ENCODE measurements at regions not wholly inside any gene's neighbourhood (a gene's known extent, or its start where the extent isn't known, plus 50 kb on each side); places are given as distances from the start of the nearest gene placed in this dataset.

DNA sequence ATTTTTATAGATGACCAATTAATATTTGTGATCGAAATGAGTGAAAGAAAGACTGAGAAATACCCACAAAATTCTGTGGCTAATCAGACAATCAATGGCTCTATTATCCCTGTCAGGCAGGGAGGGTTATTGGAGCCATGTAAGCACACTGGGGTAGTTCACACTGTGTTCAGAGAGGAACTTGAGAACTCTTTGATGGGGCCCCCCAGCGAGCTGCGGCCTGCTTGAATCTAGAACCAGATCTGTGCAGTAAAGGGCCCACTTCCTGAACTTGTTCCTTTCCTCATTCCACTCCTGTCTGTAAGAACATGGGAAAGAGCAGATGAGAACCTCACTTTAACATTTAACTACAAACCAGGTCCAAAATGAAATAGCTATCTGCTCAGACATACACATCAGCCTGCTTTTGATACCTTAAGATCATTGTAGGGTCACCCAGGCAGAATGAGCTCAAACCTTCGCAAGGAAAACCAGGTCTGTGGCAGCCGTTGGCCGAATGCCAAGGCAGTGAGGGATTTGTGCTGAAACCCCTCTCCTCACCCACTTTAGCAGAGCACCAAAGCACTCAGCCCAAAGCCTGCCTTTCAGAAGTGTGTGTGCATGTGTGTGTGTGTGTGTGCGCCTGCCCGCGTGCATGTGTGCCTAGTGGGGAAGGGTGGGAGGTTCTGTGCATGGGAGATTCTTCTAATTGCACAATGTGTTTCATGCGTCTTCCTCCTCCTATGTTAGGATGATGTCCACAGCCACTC lies 365.6 kb upstream of the MGMT start:
- FAIRE-seq, result no peak

DNA sequence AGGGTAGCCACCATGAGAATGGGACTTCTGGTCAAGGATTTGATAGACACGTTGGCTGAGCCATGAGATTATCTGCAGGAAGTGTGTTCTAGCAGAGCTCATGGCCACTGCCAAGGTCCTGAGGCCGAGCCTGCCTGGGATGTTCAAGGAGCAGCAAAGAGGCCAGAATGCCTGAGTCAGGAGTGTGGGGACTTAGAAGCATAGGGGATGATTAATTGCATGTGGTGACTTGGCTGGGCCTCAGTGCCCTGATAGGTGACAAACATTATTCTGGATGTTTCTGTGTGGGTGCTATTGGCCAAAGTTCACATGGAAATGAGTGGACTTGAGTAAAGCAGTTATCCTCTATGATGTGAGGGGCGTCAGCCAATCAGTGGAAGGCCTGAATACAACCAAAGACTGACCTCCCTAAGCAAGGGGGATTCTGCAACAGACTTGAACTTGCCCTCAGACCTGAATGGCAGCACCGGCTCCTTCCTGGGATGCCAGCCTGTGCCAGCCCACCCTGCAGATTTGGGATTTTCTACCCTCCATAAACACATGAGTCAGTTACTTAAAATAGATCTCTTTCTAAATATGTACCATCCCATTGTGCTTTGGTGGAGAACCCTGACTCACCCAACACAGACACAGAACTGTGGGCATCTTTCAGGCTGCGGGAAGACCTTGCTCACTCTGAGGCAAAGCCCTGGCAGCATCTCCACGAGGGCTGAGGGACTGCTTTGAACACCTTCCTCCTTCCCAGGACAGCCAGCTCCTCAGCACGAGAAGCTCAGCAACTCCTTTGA lies 363.9 kb upstream of the MGMT start:
- no peak for FAIRE-seq

DNA sequence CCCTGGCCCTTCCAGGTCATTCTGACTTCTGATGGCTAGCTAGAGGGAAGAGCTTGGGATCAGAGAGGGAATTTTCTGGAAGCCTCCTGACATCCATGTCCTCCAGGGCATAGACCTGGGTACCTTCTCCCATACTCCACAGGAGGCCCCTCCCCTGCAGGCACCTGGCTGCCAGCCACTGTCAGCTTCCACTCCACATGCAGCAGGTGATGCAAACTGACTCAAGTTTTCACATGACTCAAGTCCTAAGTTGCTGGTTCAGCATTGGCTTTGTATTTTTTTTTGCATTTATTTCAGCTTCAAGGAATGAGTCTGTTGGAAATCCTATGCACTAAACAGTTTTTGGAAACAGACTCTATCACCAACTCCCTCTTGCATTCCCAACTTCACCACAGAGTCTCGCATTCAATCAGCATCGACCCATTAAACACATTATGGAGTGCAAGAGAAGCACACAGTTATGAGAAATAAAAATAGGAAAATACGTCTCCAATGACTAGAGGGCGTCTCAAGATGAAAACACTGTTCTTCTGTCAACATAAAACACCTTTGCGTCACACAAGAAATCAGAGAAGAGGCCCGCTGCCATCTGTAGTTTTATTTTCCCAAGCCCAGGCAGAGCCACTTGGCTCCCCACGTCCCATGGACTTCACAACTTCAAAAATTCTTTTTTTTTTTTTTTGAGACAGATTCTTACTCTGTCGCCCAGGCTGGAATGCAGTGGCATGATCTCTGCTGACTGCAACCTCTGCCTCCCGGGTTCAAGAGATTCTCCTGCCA lies 362.6 kb upstream of the MGMT start:
- FAIRE-seq, result no peak

DNA sequence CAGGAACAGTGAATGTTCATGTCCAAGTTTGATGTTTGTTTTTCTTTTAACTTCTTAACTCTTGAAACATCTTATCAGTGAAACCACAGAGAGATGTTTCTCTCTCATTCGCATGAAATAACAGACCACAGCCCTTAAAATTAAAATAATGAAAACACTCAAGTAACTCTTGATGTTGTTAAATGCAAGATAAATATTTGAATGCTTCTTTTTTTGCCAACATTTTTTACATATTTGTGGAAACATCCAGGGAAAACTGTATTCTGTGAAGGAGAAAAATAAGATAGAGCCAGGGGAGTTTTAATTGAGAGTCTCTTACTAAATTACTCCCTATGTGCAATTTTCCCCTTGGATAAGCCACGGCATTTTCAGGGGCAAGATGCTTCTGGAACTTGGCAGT lies 361.8 kb upstream of the MGMT start:
- no peak for FAIRE-seq

DNA sequence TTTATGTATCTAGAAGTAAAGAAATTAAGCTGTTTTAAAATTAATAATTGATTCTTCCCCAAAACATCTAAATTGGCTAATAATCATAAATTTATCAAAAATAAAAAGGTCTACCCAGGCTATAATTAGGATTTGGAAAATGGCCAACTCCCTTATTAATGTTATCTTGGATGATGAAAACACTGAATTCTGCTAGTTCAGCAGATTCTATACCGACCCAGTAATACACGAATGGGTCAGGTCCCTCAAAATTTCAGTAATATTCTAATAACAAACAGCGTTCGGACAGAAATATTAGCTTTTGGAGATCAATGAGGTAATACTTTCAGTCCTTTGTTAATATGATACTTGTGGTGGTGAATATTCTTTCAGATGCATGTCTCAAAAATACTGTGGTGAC lies 360.7 kb upstream of the MGMT start:
- peak; percentile 9 for FAIRE-seq

DNA sequence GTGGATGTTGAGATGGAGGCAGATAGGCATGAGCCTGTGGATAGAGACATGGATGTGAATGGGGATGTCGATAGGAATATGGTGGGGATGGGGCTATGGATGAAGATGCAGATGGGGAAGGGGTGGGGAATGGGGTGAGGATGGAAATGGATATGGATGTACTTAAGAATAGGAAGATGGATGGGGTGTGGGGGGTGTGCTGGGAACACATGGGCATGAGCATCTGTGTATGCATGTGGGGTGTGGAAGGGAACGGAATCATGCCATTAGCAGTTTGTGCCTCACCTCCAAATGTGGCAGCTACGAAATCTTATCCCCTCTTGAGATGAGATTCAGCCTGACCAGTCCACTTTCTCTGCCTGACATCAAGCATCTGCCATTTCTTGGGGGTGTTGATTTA lies 359.5 kb upstream of the MGMT start:
- FAIRE-seq, result no peak

DNA sequence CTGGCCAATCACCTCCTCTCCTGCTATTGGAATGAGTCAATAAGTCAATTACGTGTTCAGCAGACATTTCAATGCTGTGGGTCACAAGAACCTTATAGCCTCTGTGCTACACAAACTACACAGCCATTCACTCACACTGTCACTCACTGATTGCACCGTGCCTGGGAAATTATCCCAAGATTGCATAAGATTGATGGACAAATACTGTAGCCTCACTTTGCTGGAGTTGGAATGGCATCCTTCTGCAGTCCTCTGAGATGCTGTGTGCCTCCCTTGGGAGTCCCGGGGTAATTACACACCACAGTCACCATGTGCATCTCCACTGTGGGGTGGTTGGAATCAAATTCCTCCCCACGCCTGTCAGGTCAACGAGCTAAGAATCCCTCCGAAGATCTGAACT lies 358.7 kb upstream of the MGMT start:
- no peak for FAIRE-seq

DNA sequence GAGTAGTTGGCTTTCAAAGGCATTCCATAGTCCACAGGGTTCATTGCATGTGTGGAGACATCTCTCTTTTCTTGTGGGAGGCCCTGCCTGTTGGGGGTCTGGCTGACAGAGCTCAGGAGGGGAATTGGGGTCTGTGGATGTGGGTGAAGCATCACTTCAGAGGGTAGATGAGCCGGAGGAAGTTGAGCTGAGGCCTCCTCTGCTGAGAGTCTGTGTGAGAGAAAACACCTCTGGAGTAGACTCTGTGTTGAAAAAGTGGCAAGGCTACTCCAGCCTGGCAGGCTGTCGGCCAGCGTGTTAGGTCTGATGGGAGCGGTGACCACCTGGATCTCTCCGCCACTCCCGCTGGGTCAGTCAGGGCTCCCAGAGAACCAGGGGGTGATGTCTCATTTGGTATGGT lies 358.0 kb upstream of the MGMT start:
- FAIRE-seq, result no peak

DNA sequence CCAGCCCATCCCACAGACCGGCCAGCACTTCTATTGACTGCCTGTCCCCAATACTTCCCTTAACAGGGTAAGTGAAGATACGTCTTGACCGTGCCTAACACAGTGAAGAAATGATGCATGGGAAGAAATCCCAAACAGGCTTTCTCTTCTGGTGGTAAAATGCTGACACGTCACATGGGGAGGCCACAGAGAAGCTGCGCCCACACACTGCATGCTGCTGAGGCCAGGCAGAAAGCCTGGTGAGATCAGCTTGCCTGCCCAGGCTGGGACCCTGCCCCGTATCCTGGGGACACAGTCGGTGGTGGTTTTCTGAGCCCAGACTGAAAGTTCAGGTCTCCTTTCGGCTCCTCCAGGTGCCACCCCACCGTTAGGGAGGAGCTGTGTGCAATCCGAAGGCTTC lies 356.3 kb upstream of the MGMT start:
- no peak for FAIRE-seq

DNA sequence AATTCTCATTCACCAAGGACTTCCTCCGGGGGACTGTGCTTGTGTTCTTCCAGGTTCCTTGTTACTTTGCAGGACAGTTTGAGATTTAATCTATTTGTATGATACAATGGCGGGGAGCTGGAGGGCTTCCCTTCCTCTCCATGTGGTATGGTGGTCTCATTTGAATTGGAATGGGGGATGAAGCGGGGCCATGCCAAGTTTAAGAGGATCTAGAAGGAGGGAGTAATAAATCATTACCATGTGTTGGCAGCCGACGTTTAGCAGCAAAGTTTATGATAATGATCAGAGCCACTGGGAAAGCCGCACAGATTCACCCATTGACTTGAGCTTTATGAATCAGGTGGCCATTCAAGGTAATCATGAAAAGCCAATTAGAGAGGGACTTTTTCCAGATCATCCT lies 355.1 kb upstream of the MGMT start:
- FAIRE-seq, result no peak

DNA sequence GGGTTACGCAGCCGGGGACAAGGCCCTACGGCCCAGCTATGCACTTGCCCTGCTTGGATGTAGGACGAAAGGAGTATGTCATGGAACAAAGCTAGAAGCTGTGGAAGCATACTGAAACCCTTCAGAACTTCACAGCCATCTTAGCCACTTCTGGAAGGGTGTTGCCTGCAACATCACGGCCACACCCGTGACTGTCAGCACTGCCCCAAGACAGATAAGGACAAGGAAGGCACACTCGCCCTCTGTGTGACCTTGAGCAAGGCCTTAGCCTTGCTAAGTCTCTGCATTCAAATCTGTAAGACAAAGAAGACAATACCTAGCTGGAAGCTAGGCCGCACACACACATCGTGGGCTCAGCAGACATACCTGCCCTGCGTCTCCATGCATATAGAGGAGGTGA lies 352.5 kb upstream of the MGMT start:
- no peak for FAIRE-seq

DNA sequence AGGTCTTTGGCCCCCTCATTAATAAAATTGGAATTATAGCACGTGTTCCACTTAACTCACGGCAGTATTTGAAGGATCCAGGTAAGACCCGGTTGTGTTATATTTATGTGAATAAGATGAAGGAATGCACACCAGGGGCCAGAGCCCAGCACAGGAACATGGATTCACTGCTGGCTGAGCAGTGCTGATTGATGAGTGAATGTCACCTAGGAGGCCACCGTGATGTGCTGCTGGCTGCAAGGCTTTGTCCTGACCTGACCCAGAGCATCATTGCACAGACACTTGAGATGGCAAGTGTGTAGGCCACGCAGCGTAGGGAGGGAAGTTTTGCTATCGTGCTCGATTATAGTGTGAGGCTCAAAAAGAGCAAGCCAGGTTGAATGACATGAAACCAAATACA lies 350.7 kb upstream of the MGMT start:
- FAIRE-seq, result no peak

DNA sequence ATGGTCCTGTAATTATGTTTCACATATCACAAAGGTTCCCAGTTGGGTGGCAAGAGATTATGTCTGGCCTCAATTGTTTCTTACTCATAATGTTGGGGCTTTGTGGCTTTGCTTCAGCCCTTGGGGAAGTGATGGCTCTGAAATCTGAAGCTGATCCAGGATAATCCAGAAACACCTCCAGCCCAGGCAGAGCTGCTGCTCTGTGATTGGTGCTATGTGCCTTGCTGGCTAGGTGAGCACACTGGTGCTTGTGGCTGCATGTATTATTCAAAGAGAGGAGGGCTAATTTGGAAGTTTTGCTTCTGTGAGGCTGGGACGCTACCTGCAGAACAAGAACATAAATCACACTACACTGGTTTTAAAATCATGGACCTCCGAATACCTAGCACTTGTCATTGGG lies 346.6 kb upstream of the MGMT start:
- FAIRE-seq, result no peak

DNA sequence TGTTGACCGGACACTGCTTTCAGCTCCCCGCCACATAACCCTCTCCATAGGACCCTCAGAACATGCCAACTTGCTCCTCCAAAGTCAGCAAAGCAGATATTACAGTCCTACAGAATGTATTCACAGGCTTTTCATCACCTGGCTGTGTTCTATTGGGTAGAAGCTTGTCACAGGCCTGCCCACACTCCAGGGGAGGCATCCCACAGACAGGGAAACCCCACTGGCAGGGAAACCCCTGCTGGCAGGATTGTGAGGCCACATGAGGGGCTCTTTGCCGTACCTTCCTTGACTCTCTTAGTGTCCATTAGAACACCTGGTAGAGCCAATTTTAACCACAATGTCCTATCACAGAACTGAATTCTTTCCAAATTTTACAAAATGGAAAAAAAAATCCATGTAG lies 344.2 kb upstream of the MGMT start:
- no peak for FAIRE-seq

DNA sequence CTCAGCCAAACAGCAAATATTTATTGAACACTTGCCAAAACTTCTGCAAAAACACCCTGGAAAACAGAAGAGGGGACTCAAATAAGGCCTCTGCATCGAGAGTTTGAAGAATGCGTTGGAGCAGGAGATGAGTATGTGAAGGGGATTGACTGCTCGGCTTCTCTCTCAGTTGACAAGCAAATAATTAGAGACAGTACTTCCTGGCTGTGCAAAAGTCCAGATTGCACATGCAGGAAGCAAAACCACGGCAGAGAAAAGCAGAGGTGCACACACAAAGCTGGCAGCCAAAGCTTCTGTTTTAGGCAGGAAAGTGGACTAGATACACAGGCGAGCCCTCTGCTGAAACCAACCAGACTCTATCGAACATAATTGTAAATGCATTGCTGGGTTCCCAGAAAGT lies 343.6 kb upstream of the MGMT start:
- FAIRE-seq, result no peak

DNA sequence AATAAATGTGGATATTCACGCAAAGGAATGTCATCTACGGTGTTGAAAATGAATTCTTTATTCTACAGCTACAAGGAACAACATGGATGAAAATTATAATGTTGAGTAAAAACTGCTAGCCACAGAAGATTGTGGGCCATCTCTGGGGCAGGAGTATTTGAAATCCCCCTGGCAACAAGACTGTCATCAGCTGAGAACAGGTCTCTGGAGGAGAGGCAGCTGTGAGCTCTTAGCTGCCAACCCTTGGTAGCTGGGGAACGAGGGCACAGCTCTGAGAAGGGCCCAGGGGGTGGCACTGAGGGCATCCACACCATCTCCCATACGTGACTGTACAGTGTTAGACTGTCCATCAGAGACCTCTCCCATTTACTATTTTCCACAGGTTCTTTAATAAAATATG lies 340.1 kb upstream of the MGMT start:
- no peak for FAIRE-seq

DNA sequence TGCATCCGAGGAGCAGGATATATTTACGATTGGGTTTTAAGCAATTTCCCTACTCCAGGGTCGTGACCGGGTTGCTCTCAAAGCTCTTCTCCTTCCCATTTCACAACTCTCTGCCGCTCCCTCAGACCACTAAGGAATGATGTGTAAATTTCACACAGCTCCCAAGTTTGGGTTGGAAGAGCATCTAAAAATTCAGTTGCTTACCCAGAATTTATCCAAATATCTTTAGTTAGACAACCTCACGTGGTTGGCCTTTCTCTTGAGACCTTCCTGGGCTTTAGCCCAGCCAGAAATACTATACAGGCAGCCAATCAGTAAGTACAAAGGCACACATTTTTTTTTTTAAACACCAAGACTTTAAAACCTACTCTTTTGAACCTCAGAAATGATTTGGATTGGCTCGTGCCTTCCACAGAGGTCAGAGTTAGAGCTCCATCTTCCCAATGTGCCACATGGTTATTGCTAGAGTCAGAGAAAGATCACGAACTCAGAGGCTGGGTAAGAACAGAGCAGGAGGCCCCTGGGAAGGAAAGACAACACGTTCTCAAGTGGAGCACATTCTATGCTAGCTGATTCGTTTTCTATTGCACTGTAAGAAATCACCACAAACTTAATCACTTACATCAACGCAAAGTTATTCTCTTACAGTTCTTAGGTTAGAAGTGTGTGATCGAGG lies 335.4 kb upstream of the MGMT start:
- FAIRE-seq, result no peak

DNA sequence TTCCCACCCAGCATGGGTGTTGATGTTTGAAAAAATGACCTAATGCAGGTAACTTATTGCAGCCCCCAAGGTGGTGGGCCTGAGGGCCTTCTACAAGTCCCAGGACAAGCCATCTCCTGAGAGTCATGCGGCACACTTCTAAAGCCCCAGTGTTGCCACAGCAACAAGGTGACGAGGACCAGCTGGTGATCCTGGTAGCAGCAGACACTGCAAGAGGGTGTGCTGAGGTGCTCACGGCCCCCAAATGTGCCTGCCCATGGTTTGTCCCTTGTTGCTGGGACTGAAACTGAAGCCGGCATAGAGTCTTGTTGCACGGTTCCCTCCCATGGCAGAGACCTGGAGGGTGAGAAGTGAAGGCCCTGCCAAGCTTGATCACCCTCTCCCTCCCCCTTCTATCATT lies 333.2 kb upstream of the MGMT start:
- FAIRE-seq, result no peak

DNA sequence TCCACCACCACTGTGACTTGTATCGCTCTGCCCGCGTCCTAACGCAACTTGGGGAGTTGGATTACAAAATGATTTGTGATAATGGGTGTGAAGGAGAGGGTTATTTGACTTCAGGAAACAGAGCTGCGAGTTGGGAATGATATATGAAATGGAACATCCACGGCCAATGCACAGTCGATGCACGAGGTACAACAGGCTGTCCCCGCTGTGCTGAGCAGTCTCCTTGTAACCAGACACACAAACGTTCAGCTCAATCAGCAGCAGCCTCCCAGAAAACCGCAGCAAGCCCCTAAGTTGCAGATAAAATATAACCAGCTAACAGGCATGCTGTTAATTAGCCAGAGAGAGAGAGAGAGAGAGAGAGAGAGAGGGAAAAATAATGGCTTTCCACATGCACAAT lies 332.7 kb upstream of the MGMT start:
- FAIRE-seq, result no peak

DNA sequence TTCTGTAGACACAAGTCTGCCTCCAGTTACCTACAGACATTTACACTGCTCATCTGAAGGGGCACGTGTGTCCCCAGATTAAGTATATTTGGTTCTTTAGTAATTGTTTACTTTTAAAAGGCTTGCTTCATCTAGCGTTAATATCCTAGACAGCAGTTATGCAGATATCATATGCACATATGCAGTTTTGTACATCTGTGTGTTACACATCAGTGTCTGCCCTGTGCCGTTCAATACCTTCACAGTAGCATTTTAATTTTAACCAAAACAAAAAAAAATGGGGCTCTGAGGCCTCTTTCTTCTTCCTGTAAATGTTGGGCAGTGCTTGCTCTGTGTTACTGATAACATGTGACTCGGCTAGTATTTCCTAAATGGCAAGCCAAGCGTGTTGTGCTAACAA lies 331.4 kb upstream of the MGMT start:
- FAIRE-seq, result no peak

DNA sequence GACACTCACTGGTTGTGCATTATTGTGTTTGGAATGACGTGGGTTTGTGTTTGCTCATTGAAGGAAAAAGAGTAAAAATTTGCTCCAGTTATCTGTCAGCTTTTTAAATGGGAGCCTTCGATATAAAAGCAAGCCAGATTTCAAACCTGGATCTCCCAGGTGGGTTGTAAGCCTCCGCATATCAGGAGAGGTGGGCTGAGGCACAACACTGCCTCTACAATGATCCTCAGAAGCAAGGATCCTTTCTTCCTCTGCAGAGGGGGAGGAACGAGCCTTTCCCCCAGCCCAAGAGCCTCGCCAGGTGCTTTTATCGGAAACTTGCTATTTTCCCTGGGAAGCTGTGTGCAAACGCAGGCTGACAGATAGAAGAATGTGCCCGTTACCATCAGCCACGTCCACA lies 331.0 kb upstream of the MGMT start:
- FAIRE-seq, result no peak

DNA sequence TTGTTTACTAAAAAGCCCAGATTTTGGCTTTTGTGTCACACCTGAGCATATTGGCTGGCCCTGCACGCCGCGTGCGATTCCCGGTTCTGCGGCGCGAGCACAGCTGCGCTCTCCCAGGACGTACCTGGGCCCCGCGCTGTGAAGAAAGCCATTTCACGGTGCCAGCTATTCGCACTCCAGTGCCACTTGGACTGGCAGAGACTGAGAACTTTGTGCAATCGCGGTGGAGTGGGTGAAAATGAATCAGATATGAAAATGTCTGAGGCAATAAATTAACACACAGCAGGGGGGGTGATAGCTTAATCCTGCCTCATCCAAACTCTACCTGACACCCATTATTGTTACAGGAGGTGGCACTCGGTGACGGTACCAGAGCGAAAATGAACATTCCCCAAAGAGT lies 330.1 kb upstream of the MGMT start:
- no peak for FAIRE-seq
